ENCODE measurements at regions not wholly inside any gene's neighbourhood (a gene's known extent, or its start where the extent isn't known, plus 50 kb on each side); places are given as distances from the start of the nearest gene placed in this dataset.

DNA sequence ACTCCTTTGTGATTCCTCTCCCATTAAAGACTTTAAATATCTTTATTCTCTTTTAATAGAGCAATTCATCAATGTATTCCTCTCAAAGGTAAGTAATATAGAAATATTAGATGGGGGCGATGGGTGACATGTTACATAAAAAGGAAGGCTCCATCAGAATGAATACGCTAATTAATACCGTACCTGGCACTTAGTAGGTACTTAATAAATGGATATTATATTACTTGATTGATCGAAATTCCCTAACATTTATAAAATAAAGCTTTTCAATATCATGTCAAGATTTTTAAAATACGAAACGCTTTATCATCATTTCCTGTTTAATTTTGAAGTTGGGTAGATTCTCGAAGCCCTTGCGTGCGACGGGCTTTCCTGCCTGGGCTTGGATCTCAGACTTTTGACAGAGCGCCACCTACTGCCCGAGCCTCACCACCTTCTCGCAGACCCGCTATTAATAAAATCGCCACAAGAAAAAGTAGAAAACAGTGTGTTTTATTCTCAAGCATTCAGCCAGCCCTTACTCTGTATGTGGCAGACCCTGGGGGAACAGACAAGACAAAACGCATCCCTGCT is 99.4 kb downstream of the C5orf15 start:
- peak; percentile 76 for DNase-seq (ENCODE audit: low spot score)
- TF ChIP-seq, protein P1, sequence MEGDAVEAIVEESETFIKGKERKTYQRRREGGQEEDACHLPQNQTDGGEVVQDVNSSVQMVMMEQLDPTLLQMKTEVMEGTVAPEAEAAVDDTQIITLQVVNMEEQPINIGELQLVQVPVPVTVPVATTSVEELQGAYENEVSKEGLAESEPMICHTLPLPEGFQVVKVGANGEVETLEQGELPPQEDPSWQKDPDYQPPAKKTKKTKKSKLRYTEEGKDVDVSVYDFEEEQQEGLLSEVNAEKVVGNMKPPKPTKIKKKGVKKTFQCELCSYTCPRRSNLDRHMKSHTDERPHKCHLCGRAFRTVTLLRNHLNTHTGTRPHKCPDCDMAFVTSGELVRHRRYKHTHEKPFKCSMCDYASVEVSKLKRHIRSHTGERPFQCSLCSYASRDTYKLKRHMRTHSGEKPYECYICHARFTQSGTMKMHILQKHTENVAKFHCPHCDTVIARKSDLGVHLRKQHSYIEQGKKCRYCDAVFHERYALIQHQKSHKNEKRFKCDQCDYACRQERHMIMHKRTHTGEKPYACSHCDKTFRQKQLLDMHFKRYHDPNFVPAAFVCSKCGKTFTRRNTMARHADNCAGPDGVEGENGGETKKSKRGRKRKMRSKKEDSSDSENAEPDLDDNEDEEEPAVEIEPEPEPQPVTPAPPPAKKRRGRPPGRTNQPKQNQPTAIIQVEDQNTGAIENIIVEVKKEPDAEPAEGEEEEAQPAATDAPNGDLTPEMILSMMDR (IDR thresholded peaks at IDR 0.05; ENCODE audit: borderline replicate concordance, control extremely low read depth, extremely low read depth, insufficient read depth, missing control alignments), result peak; percentile 88
- in situ Hi-C loops (cut with MboI; ENCODE audit: low sequenced_read_pairs, unreplicated experiment), result no loop called here

DNA sequence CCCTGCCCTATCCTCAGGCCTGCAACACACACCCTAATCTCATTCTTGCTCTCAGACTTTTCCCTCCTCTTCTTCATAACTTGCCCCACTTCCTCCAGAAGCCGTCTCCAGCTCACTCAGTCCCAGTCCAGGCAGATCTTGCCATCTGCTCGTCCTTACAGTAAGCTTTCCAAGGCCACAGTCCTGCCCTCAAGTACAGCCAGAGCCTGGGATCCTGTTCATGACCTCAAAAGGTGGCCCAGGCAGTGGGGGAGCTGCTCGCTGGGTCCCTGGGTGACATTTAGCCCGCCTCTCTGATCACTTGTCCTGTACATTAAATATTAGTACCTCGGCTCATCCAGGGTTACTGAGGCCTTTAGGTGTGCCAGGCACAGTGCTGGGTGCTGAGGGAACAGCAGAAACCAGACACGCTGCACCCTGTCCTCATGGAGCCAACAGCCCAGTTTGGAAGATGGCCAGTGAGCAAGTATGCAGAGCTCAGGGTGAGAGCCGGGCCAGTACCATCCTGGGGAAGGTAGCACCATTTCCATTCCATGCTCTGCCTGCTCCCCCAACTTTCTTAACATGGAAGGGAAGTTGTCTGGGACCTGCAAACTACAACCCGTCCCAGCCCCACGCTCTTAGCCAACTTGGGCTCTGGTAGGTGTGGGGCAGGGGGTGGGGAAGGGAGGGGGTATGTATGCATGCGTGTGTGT is 100.4 kb downstream of the C5orf15 start:
- DNase-seq (ENCODE audit: low spot score), result no peak
- TF ChIP-seq, protein P1 (IDR thresholded peaks at IDR 0.05; ENCODE audit: borderline replicate concordance, control extremely low read depth, extremely low read depth, insufficient read depth, missing control alignments), result no peak
- in situ Hi-C loops (cut with MboI; ENCODE audit: low sequenced_read_pairs, unreplicated experiment), result no loop called here

DNA sequence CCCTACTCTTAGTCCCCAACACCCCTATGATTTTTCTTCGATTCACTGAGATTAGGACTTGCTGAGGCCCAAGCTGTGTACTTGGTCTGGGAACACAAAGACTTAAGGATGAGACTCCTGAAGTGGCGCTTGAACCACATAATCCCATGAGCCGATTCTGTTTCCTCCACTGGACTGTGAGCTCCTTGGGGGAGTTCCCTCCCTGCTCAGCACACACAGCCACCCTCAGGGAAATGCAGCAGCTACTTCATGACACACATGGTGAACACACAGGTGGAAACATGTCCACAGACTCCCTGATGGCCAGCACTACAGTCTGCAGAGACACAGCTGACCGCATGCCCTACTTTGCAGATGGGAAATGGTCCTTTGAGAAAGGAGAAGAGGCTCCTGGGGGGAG is 101.1 kb downstream of the C5orf15 start:
- DNase-seq (ENCODE audit: low spot score), result no peak
- TF ChIP-seq, protein P1 (IDR thresholded peaks at IDR 0.05; ENCODE audit: borderline replicate concordance, control extremely low read depth, extremely low read depth, insufficient read depth, missing control alignments), result no peak
- in situ Hi-C loops (cut with MboI; ENCODE audit: low sequenced_read_pairs, unreplicated experiment), result no loop called here

DNA sequence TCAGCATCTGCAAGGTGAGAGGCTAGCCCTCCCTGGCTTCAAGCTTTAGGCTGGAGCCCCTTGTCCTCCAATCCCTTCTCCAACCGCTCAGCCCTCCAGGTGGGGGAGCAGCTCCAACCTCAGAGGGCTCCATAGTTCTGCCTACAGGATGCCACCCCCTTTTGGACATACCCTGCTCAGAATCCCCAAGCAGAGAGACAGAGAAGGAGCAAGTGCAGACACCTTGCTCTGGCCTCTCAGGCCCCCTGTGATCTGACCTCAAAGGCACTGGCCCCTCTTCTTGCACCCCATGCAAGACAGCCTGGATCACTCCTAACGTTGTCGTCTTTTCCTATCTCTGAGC is 101.6 kb downstream of the C5orf15 start:
- DNase-seq (ENCODE audit: low spot score), result no peak
- TF ChIP-seq, protein P1 (IDR thresholded peaks at IDR 0.05; ENCODE audit: borderline replicate concordance, control extremely low read depth, extremely low read depth, insufficient read depth, missing control alignments), result no peak

DNA sequence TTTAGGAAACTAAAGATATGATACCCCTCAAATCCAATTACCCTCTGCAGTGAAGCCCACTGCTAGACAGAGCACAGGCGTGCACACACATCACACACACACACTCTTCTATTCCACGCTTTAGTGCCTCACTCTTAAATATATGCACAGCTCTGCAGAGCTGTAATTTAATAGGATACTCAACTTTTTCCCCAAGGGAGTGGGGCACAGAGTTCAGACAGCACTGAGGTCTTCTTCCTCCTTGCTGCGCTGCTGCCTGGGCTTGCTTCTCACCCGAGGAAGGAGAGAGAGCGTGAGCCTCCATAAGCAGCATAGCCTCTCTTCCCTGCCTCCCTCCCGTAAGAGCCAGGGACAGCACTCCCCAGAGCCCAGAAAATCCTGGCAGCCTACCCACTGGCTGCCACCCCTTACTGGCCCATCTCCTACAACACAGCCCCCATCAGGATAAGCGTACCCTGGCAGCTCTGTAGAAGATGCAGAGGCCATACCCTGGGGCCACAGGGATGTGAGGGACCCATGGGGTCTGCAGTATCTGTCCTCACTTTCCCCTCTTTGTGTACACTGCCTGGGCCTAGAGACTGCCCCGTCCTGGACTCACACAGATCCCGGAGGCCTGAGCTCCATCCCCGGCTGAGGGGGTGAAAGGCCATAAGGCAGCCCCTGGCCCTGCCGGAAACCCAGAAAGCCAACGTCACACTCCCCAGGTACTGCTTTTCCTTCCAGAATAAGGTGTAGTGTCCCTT is 102.1 kb downstream of the C5orf15 start:
- DNase-seq (ENCODE audit: low spot score), result no peak
- in situ Hi-C loops (cut with MboI; ENCODE audit: low sequenced_read_pairs, unreplicated experiment), result no loop called here

More for the DNA sequence above, 101.6 kb downstream of the C5orf15 start:
- in situ Hi-C loops (cut with MboI; ENCODE audit: low sequenced_read_pairs, unreplicated experiment), result no loop called here

DNA sequence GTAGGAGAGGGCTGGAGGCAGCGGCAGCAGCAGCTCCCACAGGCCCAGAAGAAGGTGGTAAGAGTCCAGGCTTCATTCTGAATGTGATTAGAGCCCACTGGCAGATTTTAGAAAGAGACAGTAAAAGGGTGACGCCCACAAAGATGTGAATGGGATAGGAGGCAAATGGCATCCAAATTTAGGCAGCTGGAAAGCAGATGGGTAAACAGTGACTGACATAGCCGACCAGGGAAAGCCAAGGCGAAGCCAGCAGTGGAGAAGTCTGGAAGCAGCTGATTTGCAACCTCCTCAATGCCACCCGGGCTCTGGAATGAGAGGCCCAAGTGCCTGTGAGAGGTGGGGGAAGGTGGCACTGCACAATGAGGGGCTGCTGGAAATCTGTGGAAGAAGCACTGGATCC is 103.3 kb downstream of the C5orf15 start:
- in situ Hi-C loops (cut with MboI; ENCODE audit: low sequenced_read_pairs, unreplicated experiment), result no loop called here
- TF ChIP-seq, protein P1 (IDR thresholded peaks at IDR 0.05; ENCODE audit: borderline replicate concordance, control extremely low read depth, extremely low read depth, insufficient read depth, missing control alignments), result no peak
- no peak for DNase-seq (ENCODE audit: low spot score)

More for the DNA sequence above, 102.1 kb downstream of the C5orf15 start:
- TF ChIP-seq, protein P1 (IDR thresholded peaks at IDR 0.05; ENCODE audit: borderline replicate concordance, control extremely low read depth, extremely low read depth, insufficient read depth, missing control alignments), result no peak

Measured in GM13976 (cell line).